ENCODE measurements at regions not wholly inside any gene's neighbourhood (a gene's known extent, or its start where the extent isn't known, plus 50 kb on each side); places are given as distances from the start of the nearest gene placed in this dataset.
A peak's percentile ranks its signal among the peaks of the same experiment; 100 is the strongest.

GRCh38 chr4:67332627-67333026, 212.7 kb downstream of the CENPC start:
- Histone ChIP-seq H3K9me3 (no peaks in the 10 kb centered on the region), H3K4me3 (no peak overlapping the region), H3K27me3 (no peaks in the 10 kb centered on the region), H3K27ac (no peak overlapping the region), H3K36me3 (no peaks in the 10 kb centered on the region), H3K4me1 (no peaks in the 10 kb centered on the region), H3K9ac (ENCODE audit: low read depth in 2 of 2, low read length in 2 of 2) (no peak overlapping the region)
- intact Hi-C loops (cut with DNase I): no loop called here
- TF ChIP-seq CTCF (IDR thresholded peaks at IDR 0.05): no peak
- no peak for DNase-seq

GRCh38 chr4:67328393-67328792, 216.9 kb downstream of the CENPC start:
- no peak for TF ChIP-seq CTCF (IDR thresholded peaks at IDR 0.05)
- no peak overlapping the region for H3K27ac ChIP-seq

GRCh38 chr4:67328018-67328278, 217.4 kb downstream of the CENPC start:
- no peak overlapping the region for H3K4me3 ChIP-seq
- no peak overlapping the region for H3K9ac ChIP-seq (ENCODE audit: low read depth in 2 of 2, low read length in 2 of 2)
- no peaks in the 10 kb centered on the region for H3K4me1 ChIP-seq
- no peak overlapping the region for H3K27ac ChIP-seq
- intact Hi-C loops (cut with DNase I): loop anchor here (10.0 kb wide), 1 partner anchor 243 kb away; no protein-coding TSS in a partner anchor
- no peaks in the 10 kb centered on the region for H3K36me3 ChIP-seq
- DNase-seq: no peak
- no peaks in the 10 kb centered on the region for H3K27me3 ChIP-seq
- TF ChIP-seq CTCF (IDR thresholded peaks at IDR 0.05): no peak
- H3K9me3 ChIP-seq: no peaks in the 10 kb centered on the region

More at GRCh38 chr4:67328393-67328792, 216.9 kb downstream of the CENPC start:
- Histone ChIP-seq H3K9ac (ENCODE audit: low read depth in 2 of 2, low read length in 2 of 2) (no peak overlapping the region), H3K27me3 (no peaks in the 10 kb centered on the region), H3K4me1 (no peaks in the 10 kb centered on the region), H3K4me3 (no peak overlapping the region), H3K36me3 (no peaks in the 10 kb centered on the region), H3K9me3 (no peaks in the 10 kb centered on the region)
- intact Hi-C loops (cut with DNase I): loop anchor here (10.0 kb wide), 1 partner anchor 244 kb away; no protein-coding TSS in a partner anchor
- DNase-seq: no peak

- no peak overlapping the region for H3K27ac ChIP-seq
- H3K4me1 ChIP-seq: no peaks in the 10 kb centered on the region
- DNase-seq: peak; percentile 58
- no peaks in the 10 kb centered on the region for H3K36me3 ChIP-seq
- intact Hi-C loops (cut with DNase I): loop anchor here (10.0 kb wide), 1 partner anchor 243 kb away; no protein-coding TSS in a partner anchor
- H3K9ac ChIP-seq (ENCODE audit: low read depth in 2 of 2, low read length in 2 of 2): no peak overlapping the region
- H3K9me3 ChIP-seq: no peaks in the 10 kb centered on the region
- TF ChIP-seq CTCF (IDR thresholded peaks at IDR 0.05): peak; percentile 87
- H3K27me3 ChIP-seq: no peaks in the 10 kb centered on the region
- H3K4me3 ChIP-seq: no peak overlapping the region
Measured at GRCh38 chr4:67327245-67328017, 217.9 kb downstream of the CENPC start.

- Histone ChIP-seq H3K9ac (ENCODE audit: low read depth in 2 of 2, low read length in 2 of 2) (no peak overlapping the region), H3K27me3 (no peaks in the 10 kb centered on the region), H3K36me3 (no peaks in the 10 kb centered on the region), H3K4me1 (no peaks in the 10 kb centered on the region), H3K4me3 (no peak overlapping the region), H3K9me3 (no peaks in the 10 kb centered on the region), H3K27ac (no peak overlapping the region)
- no peak for DNase-seq
- TF ChIP-seq CTCF (IDR thresholded peaks at IDR 0.05): no peak
- intact Hi-C loops (cut with DNase I): loop anchor here (10.0 kb wide), 1 partner anchor 241 kb away; no protein-coding TSS in a partner anchor
Measured at GRCh38 chr4:67325791-67326190, 219.5 kb downstream of the CENPC start.

Data from colonic mucosa (tissue), 4 donors.